ENCODE measurements at regions not wholly inside any gene's neighbourhood (a gene's known extent, or its start where the extent isn't known, plus 50 kb on each side); places are given as distances from the start of the nearest gene placed in this dataset.

- no peak for TF ChIP-seq CHD7 (IDR thresholded peaks at IDR 0.05; ENCODE audit: insufficient replicate concordance, low read length)
- TF ChIP-seq RXRA (IDR thresholded peaks at IDR 0.05; ENCODE audit: insufficient read depth, low read depth, low read length) = no peak
- TF ChIP-seq EZH2 (IDR thresholded peaks at IDR 0.05; ENCODE audit: low read depth, low read length, severe bottlenecking) = no peak
- no peak for TF ChIP-seq NANOG (IDR thresholded peaks at IDR 0.05; ENCODE audit: insufficient read depth, low read depth, low read length, poor library complexity, severe bottlenecking)
- no peak for TF ChIP-seq SAP30 (IDR thresholded peaks at IDR 0.05; ENCODE audit: insufficient read depth, insufficient replicate concordance, low read length)
- TF ChIP-seq JUND (IDR thresholded peaks at IDR 0.05; ENCODE audit: low read length) = no peak
- TF ChIP-seq USF2 (IDR thresholded peaks at IDR 0.05; ENCODE audit: low read length) = no peak
- no peak for TF ChIP-seq SIN3A (conservative IDR thresholded peaks at IDR 0.05 in 1 of 2, IDR thresholded peaks at IDR 0.05 in 1 of 2; ENCODE audit: low read depth in 1 of 2, low read length in 2 of 2)
- TF ChIP-seq GTF2F1 (IDR thresholded peaks at IDR 0.05; ENCODE audit: borderline replicate concordance, low read depth, low read length) = no peak
Measured at GRCh38 chr2:241981076-241981700, 111.7 kb downstream of the RTP5 start (continued).

Data from H1 (cell line).